Body of pancreas (tissue), 4 donors: ENCODE measurements at regions not wholly inside any gene's neighbourhood (a gene's known extent, or its start where the extent isn't known, plus 50 kb on each side); places are given as distances from the start of the nearest gene placed in this dataset.

ENCODE experiments used
- ATAC-seq: fragments of 150-250 bp; one replicate; pipeline ENCODE4 v1.9.1; 2016
- DNase-seq, 4 donors: peaks; one replicate each; pipeline ENCODE4 v3.0.0-alpha.2; 2019
- H3K27ac ChIP-seq, 4 donors: fragments of 200-600 bp; sonication (generic); 1 replicate in 3 of 4; 2 replicates in 1 of 4; pipeline versions ENCODE4 v1.5.1 to v1.6.1; 2016 to 2019; ENCODE audit warnings: mild to moderate bottlenecking in 1 of 4, mixed read lengths in 1 of 4, moderate library complexity in 1 of 4
- H3K27me3 ChIP-seq, 2 donors: fragments of 200-600 bp; sonication (generic); one replicate each; pipeline ENCODE4 v1.6.0; 2016; ENCODE audit warnings: mild to moderate bottlenecking in 1 of 2
- H3K36me3 ChIP-seq, 2 donors: fragments of 200-600 bp; sonication (generic); replicated peaks in 1 of 2; 2 replicates each; pipeline ENCODE4 v1.5.1; 2016; ENCODE audit warnings: low read depth in 2 of 2; ENCODE audit not compliant: insufficient read depth in 1 of 2
- H3K4me1 ChIP-seq: fragments of 200-600 bp; sonication (generic); one replicate; pipeline ENCODE4 v1.6.0; 2016
- H3K4me3 ChIP-seq, 2 donors: fragments of 200-600 bp; sonication (generic); 1 replicate in 1 of 2; 2 replicates in 1 of 2; pipeline ENCODE4 v1.5.1; 2016 to 2019
- H3K9me3 ChIP-seq, 3 donors: fragments of 200-600 bp; sonication (generic); 1 replicate in 2 of 3; 2 replicates in 1 of 3; pipeline ENCODE4 v1.5.1; 2016
- POLR2A ChIP-seq, 3 donors: fragments of 450-650 bp; IDR thresholded peaks; one replicate each; pipeline ENCODE4 v1.6.1; 2016; ENCODE audit warnings: antibody characterized with exemption in 3 of 3, mild to moderate bottlenecking in 2 of 3
- WGBS, 2 donors: methylation state at CpG; one replicate each; pipeline ENCODE4 v1.1.5; 2017; 5-methylcytosine and 5-hydroxymethylcytosine counted together
- intact Hi-C: fragments of 100-400 bp; cut with DNase I; formaldehyde crosslinking; loops from one replicate; pipeline ENCODE4 v1.15.1; 2023
- TF ChIP-seq, protein P1 (sequence below), 7 experiments: fragments of 450-650 bp in 4 of 7; fragments of 200-600 bp in 3 of 7; sonication (generic) in 3 of 7; IDR thresholded peaks; one replicate each; pipeline ENCODE4 v1.5.1; 2016 to 2019; ENCODE audit warnings: antibody characterized with exemption in 7 of 7

GRCh38 chr12:67829896-67830295 is 159.4 kb upstream of the IFNG-AS1 start:
- H3K36me3 ChIP-seq: no peaks in the 10 kb centered on the region
- no peak overlapping the region for H3K27ac ChIP-seq
- intact Hi-C loops: no loop called here
- H3K9me3 ChIP-seq: no peaks in the 10 kb centered on the region
- H3K4me1 ChIP-seq: no peaks in the 10 kb centered on the region
- H3K27me3 ChIP-seq: no peaks in the 10 kb centered on the region
- no peak for DNase-seq
- no peak for TF ChIP-seq POLR2A (IDR thresholded peaks at IDR 0.05)
- TF ChIP-seq, protein P1, sequence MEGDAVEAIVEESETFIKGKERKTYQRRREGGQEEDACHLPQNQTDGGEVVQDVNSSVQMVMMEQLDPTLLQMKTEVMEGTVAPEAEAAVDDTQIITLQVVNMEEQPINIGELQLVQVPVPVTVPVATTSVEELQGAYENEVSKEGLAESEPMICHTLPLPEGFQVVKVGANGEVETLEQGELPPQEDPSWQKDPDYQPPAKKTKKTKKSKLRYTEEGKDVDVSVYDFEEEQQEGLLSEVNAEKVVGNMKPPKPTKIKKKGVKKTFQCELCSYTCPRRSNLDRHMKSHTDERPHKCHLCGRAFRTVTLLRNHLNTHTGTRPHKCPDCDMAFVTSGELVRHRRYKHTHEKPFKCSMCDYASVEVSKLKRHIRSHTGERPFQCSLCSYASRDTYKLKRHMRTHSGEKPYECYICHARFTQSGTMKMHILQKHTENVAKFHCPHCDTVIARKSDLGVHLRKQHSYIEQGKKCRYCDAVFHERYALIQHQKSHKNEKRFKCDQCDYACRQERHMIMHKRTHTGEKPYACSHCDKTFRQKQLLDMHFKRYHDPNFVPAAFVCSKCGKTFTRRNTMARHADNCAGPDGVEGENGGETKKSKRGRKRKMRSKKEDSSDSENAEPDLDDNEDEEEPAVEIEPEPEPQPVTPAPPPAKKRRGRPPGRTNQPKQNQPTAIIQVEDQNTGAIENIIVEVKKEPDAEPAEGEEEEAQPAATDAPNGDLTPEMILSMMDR (IDR thresholded peaks at IDR 0.05): no peak
- no peak overlapping the region for H3K4me3 ChIP-seq
- ATAC-seq: no peak
- WGBS, 2 donors: 89 to 91% methylated on average over 4 of the region's 4 CpGs

GRCh38 chr12:67832155-67832554 is 157.1 kb upstream of the IFNG-AS1 start:
- 83 to 87% methylated on average over 2 of the region's 2 CpGs for WGBS, 2 donors
- H3K4me1 ChIP-seq: no peaks in the 10 kb centered on the region
- no peaks in the 10 kb centered on the region for H3K36me3 ChIP-seq

DNA sequence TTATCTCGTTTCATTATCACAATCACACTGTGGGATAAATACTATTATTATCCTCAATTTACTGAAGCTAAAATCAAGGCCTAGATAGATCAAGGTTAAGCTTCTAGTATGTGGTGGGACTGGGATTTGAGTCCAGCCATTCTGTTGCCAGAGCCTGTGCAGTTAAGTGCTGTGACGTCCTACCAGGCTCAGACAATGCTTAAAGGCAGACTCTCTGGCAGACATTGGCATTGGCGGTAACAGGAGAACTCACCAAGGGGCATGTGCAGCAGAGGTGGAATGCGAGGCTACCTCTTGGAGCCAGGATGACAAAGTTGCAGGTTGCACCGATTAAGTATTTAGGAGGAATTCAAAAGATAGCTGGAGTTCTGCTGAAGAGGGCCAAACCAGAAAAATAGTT is 155.6 kb upstream of the IFNG-AS1 start:
- Histone ChIP-seq H3K36me3 (no peaks in the 10 kb centered on the region), H3K27ac (no peak overlapping the region), H3K27me3 (no peaks in the 10 kb centered on the region), H3K9me3 (no peaks in the 10 kb centered on the region), H3K4me3 (no peak overlapping the region), H3K4me1 (no peaks in the 10 kb centered on the region)
- TF ChIP-seq, protein P1 (IDR thresholded peaks at IDR 0.05): no peak
- TF ChIP-seq POLR2A (IDR thresholded peaks at IDR 0.05): no peak
- WGBS, 2 donors: 78 to 85% methylated on average over 5 of the region's 5 CpGs
- intact Hi-C loops: no loop called here
- DNase-seq: no peak
- ATAC-seq: no peak

More at GRCh38 chr12:67832155-67832554, 157.1 kb upstream of the IFNG-AS1 start:
- intact Hi-C loops: no loop called here
- no peak for ATAC-seq
- DNase-seq: no peak
- Histone ChIP-seq H3K4me3 (no peak overlapping the region), H3K9me3 (no peaks in the 10 kb centered on the region), H3K27ac (no peak overlapping the region), H3K27me3 (no peaks in the 10 kb centered on the region)
- no peak for TF ChIP-seq POLR2A (IDR thresholded peaks at IDR 0.05)
- TF ChIP-seq, protein P1 (IDR thresholded peaks at IDR 0.05): no peak

DNA sequence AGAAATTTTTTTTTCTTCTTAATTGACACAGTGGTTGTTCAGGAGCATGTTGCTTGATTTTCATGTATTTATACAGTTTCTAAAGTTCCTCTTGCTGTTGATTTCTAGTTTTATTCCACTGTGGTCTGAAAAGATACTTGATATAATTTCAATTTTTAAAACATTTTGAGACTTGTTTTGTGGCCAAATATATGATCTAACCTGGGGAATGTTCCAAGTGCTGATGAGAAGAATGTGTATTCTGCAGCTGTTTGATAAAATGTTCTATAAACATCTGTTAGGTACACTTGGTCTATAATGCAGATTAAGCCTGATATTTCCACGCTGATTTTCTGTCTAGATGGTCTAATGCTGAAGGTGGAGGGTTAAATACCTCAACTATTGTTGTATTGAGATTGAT is 151.4 kb upstream of the IFNG-AS1 start:
- no peaks in the 10 kb centered on the region for H3K27me3 ChIP-seq
- TF ChIP-seq POLR2A (IDR thresholded peaks at IDR 0.05): no peak
- TF ChIP-seq, protein P1 (IDR thresholded peaks at IDR 0.05): no peak
- H3K4me1 ChIP-seq: no peaks in the 10 kb centered on the region
- DNase-seq (no peak), ATAC-seq (no peak)
- 19 to 38% methylated on average over 1 of the region's 1 CpG for WGBS, 2 donors
- H3K27ac ChIP-seq: no peak overlapping the region
- H3K4me3 ChIP-seq: no peak overlapping the region
- H3K9me3 ChIP-seq: no peaks in the 10 kb centered on the region
- no peaks in the 10 kb centered on the region for H3K36me3 ChIP-seq
- intact Hi-C loops: no loop called here

- DNase-seq: peak in 1 of 4 donors; percentile 15
- Histone ChIP-seq H3K36me3 (no peaks in the 10 kb centered on the region), H3K4me1 (no peaks in the 10 kb centered on the region), H3K9me3 (no peaks in the 10 kb centered on the region), H3K4me3 (no peak overlapping the region), H3K27me3 (no peaks in the 10 kb centered on the region), H3K27ac (no peak overlapping the region)
- TF ChIP-seq POLR2A (IDR thresholded peaks at IDR 0.05): no peak
- TF ChIP-seq, protein P1 (IDR thresholded peaks at IDR 0.05): no peak
- 54 to 60% methylated on average over 2 of the region's 2 CpGs for WGBS, 2 donors
- ATAC-seq: peak; percentile 35
- intact Hi-C loops: no loop called here
Observed at GRCh38 chr12:67842124-67842523, 147.1 kb upstream of the IFNG-AS1 start.
